H54 (cell line): ENCODE measurements at regions not wholly inside any gene's neighbourhood (a gene's known extent, or its start where the extent isn't known, plus 50 kb on each side); places are given as distances from the start of the nearest gene placed in this dataset.

Source experiments
- DNase-seq: peaks from one replicate; pipeline ENCODE4 v3.0.0; 2011; ENCODE audit warnings: low spot score, mixed read lengths; ENCODE audit not compliant: insufficient read length
- FAIRE-seq: peaks from 3 replicates; lab custom pipeline; 2011; peaks lifted over from hg19 to GRCh38; lab: Jason Lieb, UNC
- POLR2A ChIP-seq: IDR thresholded peaks from 2 replicates; pipeline ENCODE4 v1.6.1; 2011; ENCODE audit warnings: low read depth, mild to moderate bottlenecking, low read length

DNA sequence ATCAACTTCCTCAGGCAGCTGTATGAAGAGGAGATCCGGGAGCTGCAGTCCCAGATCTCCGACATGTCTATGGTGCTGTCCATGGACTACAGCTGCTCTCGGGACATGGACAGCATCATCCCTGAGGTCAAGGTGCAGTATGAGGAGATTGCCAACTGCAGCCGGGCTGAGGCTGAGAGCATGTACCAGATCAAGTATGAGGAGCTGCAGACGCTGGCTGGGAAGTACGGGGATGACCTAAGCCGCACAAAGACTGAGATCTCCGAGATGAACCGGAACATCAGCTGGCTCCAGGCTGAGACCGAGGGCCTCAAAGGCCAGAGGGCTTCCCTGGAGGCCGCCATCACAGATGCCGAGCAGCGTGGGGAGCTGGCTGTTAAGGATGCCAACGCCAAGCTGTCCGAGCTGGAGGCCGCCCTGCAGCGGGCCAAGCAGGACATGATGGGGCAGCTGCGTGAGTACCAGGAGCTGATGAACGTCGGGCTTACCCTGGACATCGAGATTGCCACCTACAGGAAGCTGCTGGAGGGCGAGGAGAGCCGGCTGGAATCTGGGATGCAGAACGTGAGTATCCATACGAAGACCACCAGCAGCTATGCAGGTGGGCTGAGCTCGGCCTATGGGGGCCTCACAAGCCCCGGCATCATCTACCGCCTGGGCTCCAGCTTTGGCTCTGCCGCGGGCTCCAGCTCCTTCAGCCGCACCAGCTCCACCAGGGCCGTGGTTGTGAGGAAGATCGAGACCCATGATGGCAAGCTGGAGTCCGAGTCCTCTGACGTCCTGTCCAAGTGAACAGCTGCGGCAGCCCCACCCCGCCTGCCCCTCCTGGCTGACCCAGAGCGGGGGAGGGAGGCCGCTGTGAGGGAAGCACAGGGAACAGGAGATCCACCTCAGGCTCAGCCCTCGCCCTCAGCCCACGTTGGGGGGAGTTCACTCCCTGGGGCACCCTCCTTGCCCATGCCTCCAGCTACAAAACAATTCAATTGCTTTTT, 84.0 kb downstream of the SEC61B start:
- TF ChIP-seq POLR2A, result no peak
- FAIRE-seq, result no peak
- no peak for DNase-seq

DNA sequence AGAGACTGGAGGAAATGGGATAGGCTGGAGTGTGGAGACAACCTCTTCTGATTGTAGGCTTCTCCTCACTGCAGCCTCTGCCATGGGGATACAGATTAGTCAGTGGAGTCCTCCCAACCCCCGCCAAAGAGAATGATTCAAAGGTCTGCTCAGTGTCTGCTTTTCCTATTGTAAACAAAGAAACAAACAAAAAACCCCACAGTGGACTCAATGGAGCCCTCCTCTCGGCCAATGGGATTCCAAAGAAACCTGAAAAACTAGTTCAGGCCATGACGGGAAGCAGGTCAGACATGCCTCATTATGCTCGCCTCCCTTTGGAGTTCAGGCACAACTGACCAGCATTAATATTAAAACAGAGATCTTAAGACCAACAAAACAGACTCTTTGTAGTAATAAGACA, 85.8 kb downstream of the SEC61B start:
- no peak for FAIRE-seq
- no peak for TF ChIP-seq POLR2A
- no peak for DNase-seq

DNA sequence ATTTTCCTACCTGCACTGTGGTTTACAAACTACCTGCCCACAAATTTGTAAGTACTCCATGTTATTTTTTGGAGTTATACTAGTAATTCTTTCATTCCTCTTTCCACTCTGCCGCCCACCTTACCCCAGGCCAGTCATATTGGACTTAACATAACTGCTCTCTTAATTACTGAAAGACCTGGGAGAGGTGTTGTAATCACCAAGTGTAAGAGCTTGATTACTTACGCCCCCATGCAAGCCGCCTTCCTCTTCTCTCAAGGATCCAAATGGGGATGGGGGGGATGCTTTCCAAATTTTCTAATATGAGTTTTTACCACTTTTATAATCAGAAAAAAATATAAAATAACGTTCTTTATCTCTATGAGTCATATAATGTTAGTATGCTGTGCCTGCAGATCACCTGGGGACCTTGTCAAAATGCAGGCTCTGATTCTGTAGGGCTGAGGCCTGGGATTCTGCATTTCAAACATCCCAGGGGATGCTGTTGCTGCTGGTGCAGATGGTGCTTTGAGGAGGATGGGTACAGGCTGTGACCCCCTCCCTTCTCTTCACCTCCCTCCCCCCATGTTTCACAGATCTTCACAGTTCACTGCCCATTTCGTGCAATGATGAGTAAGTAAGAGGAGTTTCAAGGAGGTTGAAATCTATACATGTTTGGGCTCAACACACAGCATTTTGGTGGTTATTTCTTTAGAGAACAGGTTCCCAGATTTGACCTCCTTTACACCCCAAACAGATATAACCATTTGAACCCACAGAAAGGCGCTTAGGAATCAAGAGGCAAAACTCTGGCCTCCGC, 87.3 kb downstream of the SEC61B start:
- no peak for TF ChIP-seq POLR2A
- FAIRE-seq (no peak), DNase-seq (no peak)

DNA sequence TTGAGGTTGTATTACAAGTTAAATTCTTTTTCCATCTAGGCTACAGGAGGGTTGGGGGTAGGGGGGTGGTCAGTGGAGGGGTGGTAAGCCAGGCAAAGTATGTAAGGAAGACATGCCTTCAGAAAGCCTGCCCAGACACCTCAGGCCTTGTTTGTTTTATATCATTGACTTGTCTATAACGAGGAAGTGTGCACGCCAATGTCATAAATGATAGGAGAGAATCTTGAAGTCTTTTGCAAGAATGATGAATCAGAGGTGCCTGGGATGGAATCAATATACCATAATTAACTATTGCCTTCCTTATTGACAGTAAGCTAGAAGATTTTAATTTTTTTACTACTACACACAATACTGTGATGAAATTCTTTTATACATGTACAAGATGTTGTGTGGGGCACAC, 90.7 kb downstream of the SEC61B start:
- TF ChIP-seq POLR2A, result no peak
- DNase-seq (no peak), FAIRE-seq (no peak)

DNA sequence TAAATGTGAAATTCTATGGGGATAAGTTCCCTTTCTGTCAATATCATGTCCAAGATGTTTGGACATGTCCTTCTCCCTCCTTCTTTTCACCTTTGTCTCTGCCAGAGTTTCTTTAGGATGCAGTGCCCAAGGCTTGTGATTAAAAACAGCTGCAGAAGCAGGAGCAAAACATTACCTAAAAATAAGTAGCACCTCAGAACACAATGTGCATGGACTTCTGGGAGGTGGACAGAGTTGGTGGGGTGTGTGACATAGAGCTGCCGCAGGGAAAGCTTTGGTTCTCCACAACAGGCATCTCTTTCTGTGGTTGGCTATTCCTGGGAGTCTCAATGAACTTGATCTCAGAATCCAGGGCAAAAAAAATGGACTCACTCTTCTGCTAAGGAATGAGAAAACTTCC, 97.0 kb downstream of the SEC61B start:
- DNase-seq (no peak), FAIRE-seq (no peak)
- no peak for TF ChIP-seq POLR2A

DNA sequence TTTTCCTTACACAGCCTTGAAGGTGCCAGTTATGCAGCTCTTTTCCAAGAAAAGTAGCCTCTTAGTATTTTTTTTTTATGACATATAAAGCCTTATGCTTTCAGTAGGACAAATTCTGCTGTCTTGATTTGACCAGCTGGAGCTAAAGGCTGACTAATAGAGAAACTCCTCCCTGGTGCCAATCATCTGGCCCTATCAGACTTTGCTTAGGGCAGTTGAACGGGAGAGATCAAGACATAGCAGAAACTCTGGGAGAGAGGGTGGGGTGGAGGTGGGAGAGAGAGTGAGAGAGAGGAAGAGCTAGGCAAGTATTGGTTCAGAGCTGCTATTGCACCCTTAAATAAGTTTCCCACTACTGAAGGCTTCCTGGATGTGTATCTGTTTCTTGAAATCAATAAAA, 100.2 kb downstream of the SEC61B start:
- TF ChIP-seq POLR2A, result no peak
- FAIRE-seq, result no peak

DNA sequence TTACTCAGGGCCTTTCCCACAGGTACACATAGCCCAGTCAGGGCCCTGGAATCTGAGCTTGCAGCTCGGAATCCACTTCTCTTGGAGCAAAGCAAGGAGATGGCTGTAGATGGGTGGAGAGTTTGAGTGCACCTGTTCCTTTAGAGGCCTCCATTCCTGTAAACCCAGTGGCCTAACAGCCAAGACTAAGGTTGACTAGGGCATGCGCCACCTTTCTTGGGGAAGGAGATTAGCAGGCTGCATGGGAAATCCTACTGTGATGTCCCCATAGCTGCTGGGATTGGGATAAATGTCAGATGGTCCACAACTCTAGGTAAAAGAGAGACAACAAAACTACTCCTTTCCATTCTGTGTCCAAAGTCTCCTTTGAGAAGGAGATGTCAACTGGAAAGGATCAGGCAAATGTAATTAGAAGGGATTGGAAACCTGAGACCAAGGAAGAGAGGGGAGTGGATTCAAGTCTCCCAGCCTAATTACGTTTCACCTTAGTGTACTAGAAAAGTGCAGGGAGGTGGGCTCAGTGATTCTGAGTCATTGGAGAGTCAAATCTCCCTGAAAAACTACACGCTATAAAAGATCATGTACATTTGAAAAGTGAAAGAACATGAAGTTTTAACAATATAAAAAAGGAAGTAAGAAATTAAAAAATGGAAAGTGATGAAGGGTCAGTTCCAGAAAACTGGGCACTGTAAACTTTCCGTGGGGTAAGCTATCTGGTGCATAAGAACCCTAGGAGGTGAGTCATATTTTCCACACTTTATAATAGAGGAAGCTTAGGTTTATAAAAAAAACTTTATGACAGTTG, 104.2 kb downstream of the SEC61B start:
- FAIRE-seq (no peak), DNase-seq (no peak)
- TF ChIP-seq POLR2A, result no peak

More for the DNA sequence above, 100.2 kb downstream of the SEC61B start:
- no peak for DNase-seq

DNA sequence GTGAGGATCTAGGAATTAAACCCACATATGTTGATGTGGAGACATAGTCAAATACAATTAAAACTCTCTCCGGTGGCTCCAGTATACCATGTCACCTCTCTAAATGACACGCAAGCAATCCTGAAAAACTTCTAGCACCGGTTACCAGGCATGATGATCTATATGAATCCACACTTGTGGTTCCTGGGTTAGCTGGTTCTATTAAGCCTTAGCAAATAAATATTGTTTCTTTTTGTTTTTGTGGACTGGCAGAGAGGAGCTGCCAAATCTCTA, 104.8 kb downstream of the SEC61B start:
- no peak for FAIRE-seq
- TF ChIP-seq POLR2A, result no peak
- no peak for DNase-seq

DNA sequence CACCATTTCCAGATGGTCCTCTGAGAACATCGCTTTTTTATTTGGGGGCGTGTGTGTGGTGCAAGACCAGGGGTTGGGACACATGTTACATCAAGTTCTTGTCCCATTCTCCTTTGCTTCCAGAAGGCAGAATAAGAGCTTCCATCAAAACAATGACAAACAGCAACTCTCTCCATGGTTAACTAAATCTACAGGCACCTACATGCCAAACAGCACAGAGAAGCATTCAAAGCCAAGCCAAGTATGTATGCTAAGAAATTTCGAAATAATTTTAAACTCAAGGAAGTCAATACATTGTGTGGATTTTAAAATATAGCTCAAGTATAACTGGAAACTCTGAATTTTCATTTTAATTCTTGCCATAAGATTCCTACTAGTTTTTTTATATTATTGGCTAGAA, 105.6 kb downstream of the SEC61B start:
- TF ChIP-seq POLR2A, result no peak
- DNase-seq, result no peak
- FAIRE-seq, result no peak

DNA sequence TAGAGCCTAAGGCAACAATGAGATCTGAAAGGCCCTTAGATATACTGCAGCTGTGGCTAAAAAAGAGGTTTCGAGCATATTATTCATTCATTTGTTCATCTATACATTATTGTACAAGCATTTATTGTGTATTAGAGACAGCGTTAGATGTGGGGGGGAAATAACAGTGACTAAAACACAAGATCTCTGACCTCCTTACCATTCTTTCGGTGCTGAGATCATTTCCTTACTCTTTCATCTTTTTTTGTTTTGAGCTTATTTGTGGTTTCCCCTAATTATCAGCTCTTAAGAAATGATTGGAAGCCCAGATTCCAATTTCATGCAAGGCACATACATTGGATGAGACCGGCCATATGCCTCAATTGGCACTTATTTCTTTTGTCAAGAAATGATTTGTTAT, 113.2 kb downstream of the SEC61B start:
- no peak for DNase-seq
- no peak for FAIRE-seq
- no peak for TF ChIP-seq POLR2A

DNA sequence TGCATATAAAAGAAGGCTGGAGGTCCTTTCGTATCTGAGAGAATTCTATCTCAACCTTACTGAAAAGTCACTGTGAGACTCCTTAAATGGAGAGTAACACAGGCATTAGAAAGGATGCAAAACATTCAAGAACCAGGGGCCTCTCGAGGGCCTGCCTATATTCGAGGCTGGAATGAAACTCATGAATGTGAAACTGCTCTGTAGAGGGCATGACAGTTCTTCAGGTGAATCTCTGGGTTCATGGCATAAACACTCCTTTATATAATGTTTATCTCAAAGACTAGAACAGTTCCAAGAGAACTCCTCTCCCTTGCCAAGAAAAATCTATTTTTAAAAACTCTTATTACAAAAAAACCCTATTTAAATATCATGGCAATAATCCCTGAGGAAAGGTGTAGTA, 113.9 kb downstream of the SEC61B start:
- FAIRE-seq (no peak), DNase-seq (no peak)
- TF ChIP-seq POLR2A, result no peak

DNA sequence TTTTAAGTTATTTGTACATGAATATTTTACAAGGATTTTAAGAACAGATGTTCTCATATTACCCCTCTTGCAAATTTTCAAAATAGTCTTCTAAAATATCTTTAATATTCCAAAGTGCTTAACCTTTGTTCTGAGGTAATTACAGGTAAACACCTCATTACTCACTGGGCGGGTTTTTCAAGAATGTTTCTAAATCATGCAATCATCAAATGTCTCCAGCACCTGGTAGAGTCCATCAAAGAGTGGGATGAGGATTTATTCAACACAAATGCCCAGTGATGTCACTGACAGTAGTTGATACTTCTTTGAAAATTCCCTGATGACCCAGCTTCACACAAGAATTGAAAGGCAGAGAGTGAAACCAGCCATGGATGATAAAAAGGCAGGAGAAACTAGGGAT, 114.4 kb downstream of the SEC61B start:
- no peak for FAIRE-seq
- DNase-seq, result no peak
- no peak for TF ChIP-seq POLR2A

DNA sequence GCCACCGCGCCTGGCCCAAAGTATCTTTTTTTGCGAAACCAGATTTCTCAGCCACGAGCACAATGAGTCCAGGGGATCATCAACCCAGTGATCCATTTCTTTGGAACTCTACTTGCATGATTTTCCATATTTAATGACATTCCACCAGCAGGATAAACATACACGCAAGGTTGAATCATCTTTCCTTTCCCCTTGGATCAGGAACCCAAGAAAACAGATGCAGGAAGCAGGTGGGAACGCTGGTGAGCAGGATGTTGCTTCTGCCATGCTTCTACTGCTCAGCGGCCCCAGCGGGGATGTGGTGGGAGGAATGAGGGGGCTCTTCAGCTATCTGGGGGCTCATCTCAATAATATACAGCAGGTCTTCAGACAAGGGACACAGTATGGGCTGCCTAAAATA, 118.2 kb downstream of the SEC61B start:
- DNase-seq, result no peak
- no peak for TF ChIP-seq POLR2A
- no peak for FAIRE-seq

DNA sequence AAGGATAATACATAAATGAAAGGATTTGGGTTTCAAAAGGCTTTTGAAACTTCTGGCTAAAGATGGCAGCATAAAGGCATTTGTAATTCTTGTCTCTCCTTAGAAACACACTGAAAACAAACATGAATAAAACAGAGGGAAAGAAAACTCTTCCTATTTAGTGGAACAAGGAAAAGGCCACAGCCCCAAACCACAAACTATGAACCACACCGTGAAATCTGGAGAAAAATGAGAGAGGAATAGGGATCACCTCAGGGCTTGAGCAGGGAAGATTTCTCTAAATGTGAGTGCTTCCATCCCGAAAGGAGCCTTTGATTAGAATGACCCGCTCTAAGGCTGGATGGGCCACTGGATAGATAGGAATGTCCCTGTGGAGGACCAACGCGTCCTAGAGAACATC, 119.6 kb downstream of the SEC61B start:
- DNase-seq (no peak), FAIRE-seq (no peak)

More for the DNA sequence above, 119.6 kb downstream of the SEC61B start:
- no peak for TF ChIP-seq POLR2A
